Activated T-helper 1 cell treated with anti-CD3 and anti-CD28 coated beads, Interleukin-12 subunit alpha, Interleukin-12 subunit beta, Interleukin-2, Interleukin-4 antibody, amounts not matched to agents 30 ng/mL and 10 ng/mL and 1 ng/mL, durations not matched to agents 14 hours and 24 hours and 36 hours (primary cell): ENCODE measurements at regions not wholly inside any gene's neighbourhood (a gene's known extent, or its start where the extent isn't known, plus 50 kb on each side); places are given as distances from the start of the nearest gene placed in this dataset.

Source experiments
- DNase-seq: peaks from one replicate; pipeline ENCODE4 v3.0.0; 2021; ENCODE audit warnings: low spot score
- H3K27ac Mint-ChIP-seq: one replicate; pipeline ENCODE4 v1.8.0; 2021; ENCODE audit warnings: mild to moderate bottlenecking, mixed read lengths
- H3K27me3 Mint-ChIP-seq: one replicate; pipeline ENCODE4 v1.8.0; 2022; ENCODE audit warnings: mild to moderate bottlenecking, moderate library complexity, mixed read lengths; ENCODE audit not compliant: insufficient read depth
- H3K36me3 Mint-ChIP-seq: one replicate; pipeline ENCODE4 v1.8.0; 2021; ENCODE audit warnings: low read depth, mixed read lengths
- H3K4me1 Mint-ChIP-seq: one replicate; pipeline ENCODE4 v1.8.0; 2021; ENCODE audit warnings: low read depth, mixed read lengths
- H3K4me3 Mint-ChIP-seq: one replicate; pipeline ENCODE4 v1.8.0; 2021; ENCODE audit warnings: mild to moderate bottlenecking, moderate library complexity, mixed read lengths
- H3K9me3 Mint-ChIP-seq: one replicate; pipeline ENCODE4 v1.8.0; 2021; ENCODE audit warnings: mixed read lengths
- intact Hi-C: fragments of 100-400 bp; cut with micrococcal nuclease; formaldehyde crosslinking; loops from one replicate; pipeline ENCODE4 v1.15.1; 2024

DNA sequence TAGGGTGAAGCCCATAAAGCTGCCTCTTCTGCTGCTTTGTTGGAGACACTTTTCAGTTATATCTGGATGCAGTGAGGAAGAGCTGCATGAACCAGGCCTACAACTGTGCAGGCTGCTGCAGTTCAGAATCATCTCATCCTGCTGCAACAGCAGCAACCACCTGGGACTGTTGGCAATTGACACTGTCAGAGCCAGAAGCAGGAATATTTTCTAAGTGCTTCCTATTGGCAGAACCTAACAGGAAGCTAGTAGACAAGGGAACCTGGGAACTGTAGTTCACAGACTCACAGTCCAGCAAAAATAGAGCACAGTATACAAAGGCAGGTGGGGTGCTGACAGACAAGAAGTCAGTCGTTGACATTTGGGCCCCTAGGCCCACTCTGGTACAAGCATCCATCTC lies 452.9 kb upstream of the SPRED2 start:
- Mint-ChIP-seq H3K27me3 (no peaks in the 10 kb centered on the region), H3K27ac (no peak overlapping the region), H3K9me3 (no peaks in the 10 kb centered on the region), H3K4me3 (no peak overlapping the region), H3K4me1 (no peaks in the 10 kb centered on the region), H3K36me3 (no peaks in the 10 kb centered on the region)
- intact Hi-C loops: no loop called here
- DNase-seq: no peak

DNA sequence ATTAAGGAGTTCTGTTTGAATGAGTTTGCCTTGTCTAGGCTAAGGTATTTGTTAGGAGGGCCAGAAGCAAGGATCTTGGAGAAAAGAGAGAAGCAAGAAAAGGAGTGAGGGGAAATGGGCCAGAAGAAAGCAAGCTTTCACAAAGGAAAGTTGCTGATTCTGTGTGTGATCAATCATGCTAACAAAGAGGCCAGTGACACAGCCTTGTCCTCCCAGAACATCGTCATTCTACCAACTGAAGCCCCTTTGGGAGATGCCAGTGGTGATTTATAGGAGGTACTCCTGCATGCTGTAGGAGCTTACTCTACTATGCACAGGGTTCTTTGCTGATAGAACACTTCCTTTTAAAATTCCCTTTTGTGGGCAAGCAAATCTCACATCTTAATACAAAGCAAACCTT lies 449.2 kb upstream of the SPRED2 start:
- H3K4me3 Mint-ChIP-seq: no peak overlapping the region
- H3K9me3 Mint-ChIP-seq: no peaks in the 10 kb centered on the region
- no peak overlapping the region for H3K27ac Mint-ChIP-seq
- no peaks in the 10 kb centered on the region for H3K27me3 Mint-ChIP-seq
- no peak for DNase-seq
- H3K4me1 Mint-ChIP-seq: no peaks in the 10 kb centered on the region
- intact Hi-C loops: no loop called here
- H3K36me3 Mint-ChIP-seq: no peaks in the 10 kb centered on the region

DNA sequence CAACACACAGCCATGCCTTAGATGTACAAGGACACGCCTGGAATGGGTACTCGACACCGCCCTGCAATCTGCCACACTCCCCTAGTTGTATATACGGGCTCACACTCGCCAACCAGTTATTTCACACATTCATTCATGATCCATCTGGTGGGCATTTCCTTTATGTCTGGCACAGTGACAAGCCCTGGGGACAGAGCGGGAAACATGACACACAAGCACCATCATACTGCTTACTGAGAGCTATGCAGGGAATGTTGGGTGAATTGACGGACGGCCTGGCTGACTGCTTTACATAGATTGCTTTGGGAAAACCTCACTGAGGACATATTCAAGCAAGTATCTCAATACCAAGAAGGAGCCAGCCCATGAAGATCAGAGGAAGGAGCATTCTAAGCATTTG lies 448.0 kb upstream of the SPRED2 start:
- H3K4me1 Mint-ChIP-seq: no peaks in the 10 kb centered on the region
- H3K4me3 Mint-ChIP-seq: no peak overlapping the region

DNA sequence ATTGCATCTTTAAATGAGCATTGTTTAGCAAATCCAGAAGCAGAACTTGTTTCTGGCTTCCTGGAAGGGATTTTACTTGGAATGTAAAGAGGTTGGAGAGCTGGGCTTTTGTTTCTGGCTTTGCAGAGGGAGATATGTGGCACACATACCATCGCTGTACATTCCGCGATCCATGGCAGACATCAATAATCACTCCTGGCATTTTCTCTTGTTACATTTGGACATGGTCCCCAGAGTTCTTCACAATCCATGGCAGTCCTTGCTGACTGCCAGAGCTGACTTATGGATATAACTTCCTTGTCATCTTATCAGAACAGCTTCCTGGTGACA lies 445.6 kb upstream of the SPRED2 start:
- Mint-ChIP-seq H3K27ac (no peak overlapping the region), H3K4me3 (no peak overlapping the region), H3K4me1 (no peaks in the 10 kb centered on the region), H3K27me3 (no peaks in the 10 kb centered on the region), H3K36me3 (no peaks in the 10 kb centered on the region), H3K9me3 (no peaks in the 10 kb centered on the region)
- intact Hi-C loops: no loop called here
- DNase-seq: no peak

More for the DNA sequence above, 448.0 kb upstream of the SPRED2 start:
- Mint-ChIP-seq H3K36me3 (no peaks in the 10 kb centered on the region), H3K27me3 (no peaks in the 10 kb centered on the region), H3K9me3 (no peaks in the 10 kb centered on the region), H3K27ac (no peak overlapping the region)
- no peak for DNase-seq
- intact Hi-C loops: no loop called here

DNA sequence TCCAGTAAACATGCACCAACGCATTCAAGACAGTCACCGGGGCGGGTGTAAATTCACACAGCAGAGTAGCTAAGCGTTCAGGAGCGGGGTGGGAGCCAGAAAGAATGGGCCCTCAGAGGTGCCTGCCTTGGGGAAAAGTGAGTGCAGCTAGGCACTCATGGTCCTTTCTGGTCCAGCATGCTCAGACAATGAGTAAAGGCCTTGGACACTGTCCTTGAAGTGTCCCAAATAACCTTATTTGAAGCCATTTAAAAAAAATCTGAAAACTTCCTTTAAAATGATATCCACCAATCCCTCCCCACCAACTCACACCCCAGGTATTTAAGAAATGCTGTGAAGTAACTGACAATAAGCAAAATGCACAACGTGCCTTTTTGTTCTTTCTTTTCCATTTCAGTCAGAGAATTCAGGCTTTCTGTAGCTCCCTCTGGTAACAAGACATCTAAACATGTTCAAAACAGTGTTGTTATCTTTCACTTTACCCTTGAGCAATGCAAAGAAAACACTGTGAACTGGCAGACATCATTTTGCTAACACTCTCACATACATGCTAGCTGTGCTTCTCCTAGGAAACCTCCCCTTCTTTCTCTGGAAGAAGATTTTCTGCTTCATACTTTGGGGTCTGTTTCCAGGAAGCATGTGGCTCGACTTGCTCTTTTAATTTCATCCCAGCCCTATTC lies 445.1 kb upstream of the SPRED2 start:
- no peak overlapping the region for H3K27ac Mint-ChIP-seq
- DNase-seq: no peak
- H3K4me3 Mint-ChIP-seq: no peak overlapping the region
- intact Hi-C loops: no loop called here
- H3K27me3 Mint-ChIP-seq: no peaks in the 10 kb centered on the region
- H3K4me1 Mint-ChIP-seq: no peaks in the 10 kb centered on the region
- H3K36me3 Mint-ChIP-seq: no peaks in the 10 kb centered on the region
- H3K9me3 Mint-ChIP-seq: no peaks in the 10 kb centered on the region

DNA sequence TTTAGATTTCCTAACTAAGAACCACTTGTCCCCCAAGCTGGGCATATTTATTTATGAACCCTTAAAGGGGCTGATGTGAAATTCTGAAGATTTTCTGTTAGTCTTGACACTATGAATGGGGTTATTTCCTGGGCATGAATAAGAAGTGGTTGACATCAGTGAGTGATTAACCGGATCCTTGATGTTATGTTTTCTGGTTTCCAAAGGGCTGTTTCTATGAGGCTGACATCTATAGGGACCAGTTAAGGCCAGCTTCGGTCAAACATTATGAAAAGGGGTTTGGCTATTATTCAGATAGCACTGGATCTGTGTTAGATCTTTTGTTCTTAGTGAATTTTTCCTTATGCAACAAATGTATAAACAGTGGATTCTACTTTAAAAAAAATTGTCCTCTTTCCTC lies 443.7 kb upstream of the SPRED2 start:
- intact Hi-C loops: no loop called here
- no peaks in the 10 kb centered on the region for H3K4me1 Mint-ChIP-seq
- no peaks in the 10 kb centered on the region for H3K36me3 Mint-ChIP-seq
- H3K27ac Mint-ChIP-seq: no peak overlapping the region
- H3K27me3 Mint-ChIP-seq: no peaks in the 10 kb centered on the region
- no peak for DNase-seq
- no peak overlapping the region for H3K4me3 Mint-ChIP-seq
- H3K9me3 Mint-ChIP-seq: no peaks in the 10 kb centered on the region

DNA sequence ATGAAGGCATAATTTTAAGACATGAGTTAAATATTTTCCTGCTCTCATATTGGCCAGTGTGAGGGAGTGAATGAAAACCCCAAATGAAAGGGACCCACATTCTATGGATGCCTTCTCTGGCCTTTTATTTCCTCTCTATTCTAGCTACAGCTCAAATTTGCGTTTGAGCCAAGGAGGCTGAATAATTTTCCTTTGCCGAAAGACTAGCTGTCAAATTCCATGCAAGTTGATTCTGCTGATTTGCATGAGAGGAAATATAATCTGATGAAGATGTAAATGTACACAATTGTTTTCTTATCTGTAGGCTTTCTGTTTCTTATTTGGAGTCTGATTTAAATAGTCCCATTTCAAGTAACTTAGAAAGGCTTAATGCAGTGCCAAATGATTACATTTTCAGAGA lies 438.4 kb upstream of the SPRED2 start:
- Mint-ChIP-seq H3K27me3 (no peaks in the 10 kb centered on the region), H3K27ac (no peak overlapping the region), H3K9me3 (no peaks in the 10 kb centered on the region), H3K4me1 (no peaks in the 10 kb centered on the region), H3K36me3 (no peaks in the 10 kb centered on the region), H3K4me3 (no peak overlapping the region)
- intact Hi-C loops: no loop called here
- DNase-seq: no peak

DNA sequence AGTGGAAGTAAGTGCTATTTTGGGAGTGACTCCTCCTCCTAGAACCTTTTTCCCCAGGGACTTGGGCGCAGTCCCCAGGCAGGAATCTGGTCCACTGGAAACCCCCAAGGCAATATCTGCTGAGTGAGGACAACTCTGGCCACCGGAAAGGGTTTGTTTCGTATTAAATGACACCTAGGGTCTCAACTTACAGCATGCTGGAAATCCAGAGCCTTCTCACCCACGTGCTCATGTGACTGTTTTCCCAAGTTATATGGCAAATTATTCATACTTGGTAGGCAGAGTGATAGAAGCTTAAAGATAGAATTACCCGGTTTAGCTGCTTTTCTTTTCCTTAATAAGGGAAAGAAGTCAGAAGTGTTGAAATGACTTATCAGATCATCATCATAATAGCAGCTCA lies 436.9 kb upstream of the SPRED2 start:
- H3K9me3 Mint-ChIP-seq: no peaks in the 10 kb centered on the region
- no peaks in the 10 kb centered on the region for H3K4me1 Mint-ChIP-seq
- no peaks in the 10 kb centered on the region for H3K27me3 Mint-ChIP-seq
- intact Hi-C loops: no loop called here
- H3K36me3 Mint-ChIP-seq: no peaks in the 10 kb centered on the region
- H3K27ac Mint-ChIP-seq: no peak overlapping the region
- H3K4me3 Mint-ChIP-seq: no peak overlapping the region
- DNase-seq: no peak

DNA sequence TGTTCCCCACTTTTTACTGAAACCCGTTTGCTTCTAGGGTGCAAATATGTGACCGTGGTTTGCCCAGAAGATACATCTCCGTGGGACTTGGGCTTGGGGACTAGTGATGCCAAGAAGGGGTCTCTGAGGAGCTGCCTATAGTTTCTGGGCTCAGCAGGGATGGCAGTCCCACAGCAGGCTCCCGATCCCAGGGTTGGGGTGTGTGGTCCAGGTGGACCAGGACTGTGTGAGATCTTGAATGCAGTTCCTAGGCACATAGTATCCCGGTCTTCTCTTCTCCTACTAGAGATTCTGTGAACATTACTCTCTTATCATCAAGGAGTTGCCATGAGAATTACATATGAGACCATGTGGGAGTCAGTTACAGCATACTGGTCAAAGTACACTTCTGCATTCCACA lies 435.8 kb upstream of the SPRED2 start:
- H3K27ac Mint-ChIP-seq: no peak overlapping the region
- no peak overlapping the region for H3K4me3 Mint-ChIP-seq
- H3K36me3 Mint-ChIP-seq: no peaks in the 10 kb centered on the region

DNA sequence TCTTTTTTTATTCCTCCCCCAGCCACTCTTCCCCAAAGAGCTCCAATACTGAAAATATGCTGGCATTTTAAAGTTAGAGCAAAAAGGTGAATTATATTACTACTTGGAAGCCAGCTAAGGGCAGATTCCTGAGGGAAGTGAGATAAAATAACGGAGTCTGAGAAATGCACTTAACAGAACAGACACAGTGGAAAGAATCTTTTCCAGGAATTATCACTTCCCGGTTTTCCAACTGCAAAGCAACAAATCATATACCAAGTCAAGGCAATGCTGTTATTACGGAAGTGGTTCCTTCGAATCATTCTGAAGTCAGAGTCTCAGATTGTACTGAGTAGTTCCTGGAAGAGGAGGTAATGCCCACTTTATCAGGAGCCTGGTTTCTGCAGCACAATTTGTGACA lies 435.0 kb upstream of the SPRED2 start:
- DNase-seq: no peak
- Mint-ChIP-seq H3K36me3 (no peaks in the 10 kb centered on the region), H3K4me1 (no peaks in the 10 kb centered on the region), H3K27ac (no peak overlapping the region), H3K4me3 (no peak overlapping the region), H3K27me3 (no peaks in the 10 kb centered on the region), H3K9me3 (no peaks in the 10 kb centered on the region)
- intact Hi-C loops: no loop called here

More for the DNA sequence above, 435.8 kb upstream of the SPRED2 start:
- Mint-ChIP-seq H3K9me3 (no peaks in the 10 kb centered on the region), H3K4me1 (no peaks in the 10 kb centered on the region), H3K27me3 (no peaks in the 10 kb centered on the region)
- intact Hi-C loops: no loop called here
- DNase-seq: no peak

DNA sequence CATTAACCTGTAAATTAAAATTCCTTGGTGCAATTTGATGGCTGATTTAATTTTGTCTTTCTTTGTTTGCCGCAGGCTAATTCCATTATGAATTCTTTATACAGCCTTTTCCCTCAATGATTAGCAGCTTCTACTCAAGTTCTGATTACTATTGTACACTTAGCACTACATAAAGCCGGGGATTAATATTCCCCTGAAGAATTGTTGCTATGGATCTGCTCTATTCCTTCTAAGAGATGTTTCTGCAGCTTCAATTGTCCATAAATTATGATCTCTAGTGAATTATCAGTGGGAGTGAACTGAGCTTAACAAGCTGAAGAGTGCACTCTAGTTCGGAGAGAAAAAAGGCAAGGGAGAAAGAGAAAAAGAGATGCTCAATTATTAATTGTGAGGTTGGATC lies 433.7 kb upstream of the SPRED2 start:
- no peak overlapping the region for H3K4me3 Mint-ChIP-seq
- H3K27me3 Mint-ChIP-seq: no peaks in the 10 kb centered on the region
- no peak for DNase-seq

DNA sequence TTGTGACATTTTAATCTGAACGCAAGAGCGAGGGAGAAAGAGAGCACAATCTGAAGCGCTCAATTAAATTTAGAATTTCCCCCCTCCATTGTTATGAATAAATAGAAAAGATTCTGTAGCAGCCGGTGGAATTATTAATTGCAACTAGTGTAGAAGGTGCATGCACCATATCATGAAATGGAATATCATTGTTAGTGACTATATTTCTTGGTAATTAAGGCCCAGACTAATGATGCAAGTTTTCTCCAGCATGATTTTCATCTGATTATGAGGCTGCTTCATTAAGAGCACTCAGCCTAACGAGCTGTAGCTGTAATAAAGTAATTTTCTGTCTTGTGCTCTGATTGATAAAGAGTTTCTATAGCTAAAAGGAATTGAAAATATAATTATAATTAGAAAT lies 432.2 kb upstream of the SPRED2 start:
- Mint-ChIP-seq H3K27ac (no peak overlapping the region), H3K4me3 (no peak overlapping the region), H3K36me3 (no peaks in the 10 kb centered on the region), H3K9me3 (no peaks in the 10 kb centered on the region), H3K27me3 (peaks cover 4% of the 10 kb centered on the region), H3K4me1 (no peaks in the 10 kb centered on the region)
- DNase-seq: no peak
- intact Hi-C loops: no loop called here

More for the DNA sequence above, 433.7 kb upstream of the SPRED2 start:
- Mint-ChIP-seq H3K4me1 (no peaks in the 10 kb centered on the region), H3K36me3 (no peaks in the 10 kb centered on the region), H3K9me3 (no peaks in the 10 kb centered on the region), H3K27ac (no peak overlapping the region)
- intact Hi-C loops: no loop called here

DNA sequence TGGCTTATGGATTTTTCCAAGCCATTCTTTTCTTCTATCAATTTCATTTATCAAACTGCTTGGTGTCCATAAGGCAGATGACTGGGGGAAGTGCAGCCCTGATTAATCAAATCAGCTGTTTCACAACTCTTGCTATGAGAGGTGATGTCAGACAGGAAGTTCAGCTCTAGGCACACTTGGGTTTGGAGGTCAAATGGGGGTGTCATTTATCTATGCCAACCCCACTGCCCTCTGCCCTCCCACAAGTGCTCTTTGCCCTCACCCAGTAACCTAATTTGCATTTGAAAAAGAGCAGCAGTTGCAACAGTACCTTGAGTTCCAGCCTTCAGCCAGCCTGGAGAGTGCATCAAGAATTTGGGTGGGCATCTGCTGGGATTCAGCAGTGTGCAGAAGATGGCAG lies 431.3 kb upstream of the SPRED2 start:
- no peaks in the 10 kb centered on the region for H3K36me3 Mint-ChIP-seq
- H3K9me3 Mint-ChIP-seq: no peaks in the 10 kb centered on the region
- H3K4me1 Mint-ChIP-seq: no peaks in the 10 kb centered on the region
- intact Hi-C loops: no loop called here
- H3K27ac Mint-ChIP-seq: no peak overlapping the region
- peaks cover 4% of the 10 kb centered on the region for H3K27me3 Mint-ChIP-seq
- H3K4me3 Mint-ChIP-seq: no peak overlapping the region
- DNase-seq: no peak

DNA sequence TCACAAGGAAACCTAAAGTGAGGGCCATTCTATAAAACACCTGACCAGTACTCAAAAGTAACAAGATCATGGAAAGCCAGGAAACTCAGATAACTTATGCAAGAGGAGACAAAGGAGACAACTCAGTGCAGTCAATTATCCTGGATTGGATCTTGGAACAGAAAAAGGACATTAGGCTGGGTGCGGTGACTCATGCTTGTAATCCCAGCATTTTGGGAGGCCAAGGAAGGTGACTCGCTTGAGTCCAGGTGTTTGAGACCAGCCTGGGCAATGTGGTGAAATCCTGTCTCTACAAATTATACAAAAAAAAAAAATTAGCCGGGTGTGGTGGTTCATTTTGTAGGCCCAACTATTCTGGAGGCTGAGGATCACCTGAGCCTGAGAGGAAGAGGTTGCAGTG lies 424.5 kb upstream of the SPRED2 start:
- no peaks in the 10 kb centered on the region for H3K36me3 Mint-ChIP-seq
- no peak for DNase-seq
- H3K27me3 Mint-ChIP-seq: peaks cover 4% of the 10 kb centered on the region
- H3K4me1 Mint-ChIP-seq: no peaks in the 10 kb centered on the region
- H3K27ac Mint-ChIP-seq: no peak overlapping the region
- H3K4me3 Mint-ChIP-seq: no peak overlapping the region
- H3K9me3 Mint-ChIP-seq: no peaks in the 10 kb centered on the region
- intact Hi-C loops: no loop called here
